ENCODE measurements at regions not wholly inside any gene's neighbourhood (a gene's known extent, or its start where the extent isn't known, plus 50 kb on each side); places are given as distances from the start of the nearest gene placed in this dataset.
"Not testable (repeated sequence)": the region's sequence is repeated elsewhere in the genome, so short reads cannot be mapped to it uniquely, and the experiment has no call there.

- TF ChIP-seq, protein P1, sequence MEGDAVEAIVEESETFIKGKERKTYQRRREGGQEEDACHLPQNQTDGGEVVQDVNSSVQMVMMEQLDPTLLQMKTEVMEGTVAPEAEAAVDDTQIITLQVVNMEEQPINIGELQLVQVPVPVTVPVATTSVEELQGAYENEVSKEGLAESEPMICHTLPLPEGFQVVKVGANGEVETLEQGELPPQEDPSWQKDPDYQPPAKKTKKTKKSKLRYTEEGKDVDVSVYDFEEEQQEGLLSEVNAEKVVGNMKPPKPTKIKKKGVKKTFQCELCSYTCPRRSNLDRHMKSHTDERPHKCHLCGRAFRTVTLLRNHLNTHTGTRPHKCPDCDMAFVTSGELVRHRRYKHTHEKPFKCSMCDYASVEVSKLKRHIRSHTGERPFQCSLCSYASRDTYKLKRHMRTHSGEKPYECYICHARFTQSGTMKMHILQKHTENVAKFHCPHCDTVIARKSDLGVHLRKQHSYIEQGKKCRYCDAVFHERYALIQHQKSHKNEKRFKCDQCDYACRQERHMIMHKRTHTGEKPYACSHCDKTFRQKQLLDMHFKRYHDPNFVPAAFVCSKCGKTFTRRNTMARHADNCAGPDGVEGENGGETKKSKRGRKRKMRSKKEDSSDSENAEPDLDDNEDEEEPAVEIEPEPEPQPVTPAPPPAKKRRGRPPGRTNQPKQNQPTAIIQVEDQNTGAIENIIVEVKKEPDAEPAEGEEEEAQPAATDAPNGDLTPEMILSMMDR (IDR thresholded peaks at IDR 0.05), result no peak
Measured at GRCh38 chr6:138664745-138665144, 108.8 kb upstream of the CCDC28A start.

GRCh38 chr6:138666636-138667035, 106.9 kb upstream of the CCDC28A start:
- no peaks in the 10 kb centered on the region for H3K79me2 ChIP-seq
- TF ChIP-seq, protein P1 (IDR thresholded peaks at IDR 0.05), result no peak
- H3K4me3 ChIP-seq (ENCODE audit: low read depth, low read length), result no peak overlapping the region
- H3K9ac ChIP-seq, result no peak overlapping the region
- H3K4me1 ChIP-seq, result no peaks in the 10 kb centered on the region
- no peak overlapping the region for H3K27ac ChIP-seq
- no peaks in the 10 kb centered on the region for H3K27me3 ChIP-seq (ENCODE audit: control insufficient read depth, insufficient read depth, low read length)
- H2AFZ ChIP-seq, result no peak overlapping the region
- H3K36me3 ChIP-seq (ENCODE audit: control insufficient read depth, insufficient read depth, low read length), result no peaks in the 10 kb centered on the region
- H3K4me2 ChIP-seq (ENCODE audit: low read length), result no peak overlapping the region
- no peaks in the 10 kb centered on the region for H3K9me3 ChIP-seq (ENCODE audit: control insufficient read depth, low read length)

More at GRCh38 chr6:138664745-138665144, 108.8 kb upstream of the CCDC28A start:
- Histone ChIP-seq H3K4me3 (ENCODE audit: low read depth, low read length) (no peak overlapping the region), H2AFZ (no peak overlapping the region), H3K27ac (no peak overlapping the region), H3K79me2 (no peaks in the 10 kb centered on the region), H3K9me3 (ENCODE audit: control insufficient read depth, low read length) (no peaks in the 10 kb centered on the region), H3K27me3 (ENCODE audit: control insufficient read depth, insufficient read depth, low read length) (no peaks in the 10 kb centered on the region), H3K36me3 (ENCODE audit: control insufficient read depth, insufficient read depth, low read length) (no peaks in the 10 kb centered on the region), H3K4me1 (no peaks in the 10 kb centered on the region), H3K4me2 (ENCODE audit: low read length) (no peak overlapping the region), H3K9ac (no peak overlapping the region)

- TF ChIP-seq, protein P1 (IDR thresholded peaks at IDR 0.05), result no peak
- no peaks in the 10 kb centered on the region for H3K9me3 ChIP-seq (ENCODE audit: control insufficient read depth, low read length)
- no peak overlapping the region for H2AFZ ChIP-seq
- no peak overlapping the region for H3K27ac ChIP-seq
- no peak overlapping the region for H3K9ac ChIP-seq
- no peaks in the 10 kb centered on the region for H3K36me3 ChIP-seq (ENCODE audit: control insufficient read depth, insufficient read depth, low read length)
- H3K4me1 ChIP-seq, result no peaks in the 10 kb centered on the region
- H3K4me3 ChIP-seq (ENCODE audit: low read depth, low read length), result no peak overlapping the region
- no peaks in the 10 kb centered on the region for H3K79me2 ChIP-seq
- H3K27me3 ChIP-seq (ENCODE audit: control insufficient read depth, insufficient read depth, low read length), result no peaks in the 10 kb centered on the region
- no peak overlapping the region for H3K4me2 ChIP-seq (ENCODE audit: low read length)
Measured at GRCh38 chr6:138667408-138667807, 106.2 kb upstream of the CCDC28A start.

DNA sequence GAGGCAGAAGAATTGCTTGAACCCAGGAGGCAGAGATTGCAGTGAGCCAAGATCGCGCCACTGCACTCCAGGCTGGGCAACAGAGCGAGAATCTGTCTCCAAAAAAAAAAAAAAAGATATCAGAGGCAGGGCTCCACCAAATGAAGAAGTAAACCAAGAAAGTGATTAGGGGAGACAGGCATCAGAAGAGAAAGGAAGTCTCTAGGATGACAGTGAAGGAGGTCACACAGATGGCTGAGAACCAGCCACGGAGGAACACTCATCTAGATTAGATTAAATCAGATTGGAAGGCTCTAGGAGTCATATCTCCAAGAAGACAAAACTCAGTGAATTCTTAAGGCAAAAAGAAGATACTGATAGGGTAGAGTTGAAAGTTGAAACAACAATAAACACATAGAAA, 102.2 kb upstream of the CCDC28A start:
- Histone ChIP-seq H3K4me3 (ENCODE audit: low read depth, low read length) (no peak overlapping the region), H3K79me2 (no peaks in the 10 kb centered on the region), H3K27me3 (ENCODE audit: control insufficient read depth, insufficient read depth, low read length) (no peaks in the 10 kb centered on the region), H3K4me1 (no peaks in the 10 kb centered on the region), H3K4me2 (ENCODE audit: low read length) (no peak overlapping the region), H2AFZ (no peak overlapping the region), H3K36me3 (ENCODE audit: control insufficient read depth, insufficient read depth, low read length) (no peaks in the 10 kb centered on the region), H3K9me3 (ENCODE audit: control insufficient read depth, low read length) (no peaks in the 10 kb centered on the region), H3K9ac (no peak overlapping the region), H3K27ac (no peak overlapping the region)
- TF ChIP-seq, protein P1 (IDR thresholded peaks at IDR 0.05), result no peak

DNA sequence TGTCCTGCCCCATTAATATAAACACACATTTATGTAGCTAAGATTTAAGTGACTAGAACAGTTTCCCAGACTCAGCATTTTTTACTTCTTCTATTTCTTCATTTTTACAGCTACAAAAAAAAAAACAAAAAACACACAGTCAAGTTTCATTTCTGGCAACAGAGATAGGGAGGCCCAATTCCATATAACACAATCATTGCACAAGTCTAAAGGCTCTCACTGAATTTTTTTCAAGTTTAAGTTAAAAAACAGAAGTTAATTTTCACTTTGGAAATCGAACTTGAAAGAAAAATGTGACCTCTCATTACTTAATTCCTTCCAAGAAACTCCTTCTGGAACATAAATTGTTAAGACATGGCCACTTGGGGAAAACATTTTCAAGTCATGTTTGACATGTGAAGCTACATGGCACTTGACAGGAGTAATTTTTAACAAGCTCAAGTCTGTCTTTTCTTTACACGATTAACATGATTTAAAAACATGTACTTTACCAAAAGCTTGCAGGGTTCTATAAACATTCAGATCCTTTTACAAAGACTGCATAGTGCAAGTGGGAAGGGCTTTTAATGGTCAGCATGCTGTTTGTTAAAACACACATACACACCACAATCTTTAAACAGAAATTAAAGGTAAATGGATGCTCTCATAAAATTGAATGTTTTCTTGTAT, 100.1 kb upstream of the CCDC28A start:
- H3K9ac ChIP-seq, result no peak overlapping the region
- no peak overlapping the region for H3K4me2 ChIP-seq (ENCODE audit: low read length)
- TF ChIP-seq, protein P1 (IDR thresholded peaks at IDR 0.05), result no peak
- H3K79me2 ChIP-seq, result no peaks in the 10 kb centered on the region
- H2AFZ ChIP-seq, result no peak overlapping the region
- no peak overlapping the region for H3K4me3 ChIP-seq (ENCODE audit: low read depth, low read length)
- H3K36me3 ChIP-seq (ENCODE audit: control insufficient read depth, insufficient read depth, low read length), result no peaks in the 10 kb centered on the region
- H3K9me3 ChIP-seq (ENCODE audit: control insufficient read depth, low read length), result no peaks in the 10 kb centered on the region
- H3K4me1 ChIP-seq, result no peaks in the 10 kb centered on the region
- H3K27ac ChIP-seq, result no peak overlapping the region
- no peaks in the 10 kb centered on the region for H3K27me3 ChIP-seq (ENCODE audit: control insufficient read depth, insufficient read depth, low read length)

- H3K36me3 ChIP-seq (ENCODE audit: control insufficient read depth, insufficient read depth, low read length); H3K27me3 ChIP-seq (ENCODE audit: control insufficient read depth, insufficient read depth, low read length); H3K4me2 ChIP-seq (ENCODE audit: low read length); H2AFZ ChIP-seq; H3K27ac ChIP-seq; H3K79me2 ChIP-seq; H3K4me3 ChIP-seq (ENCODE audit: low read depth, low read length); H3K4me1 ChIP-seq; H3K9me3 ChIP-seq (ENCODE audit: control insufficient read depth, low read length); H3K9ac ChIP-seq: not testable (repeated sequence)
Measured at GRCh38 chr6:138674444-138674843, 99.1 kb upstream of the CCDC28A start.

All from parathyroid adenoma (tissue), 2 donors.